Keratinocyte (primary cell): ENCODE measurements at regions not wholly inside any gene's neighbourhood (a gene's known extent, or its start where the extent isn't known, plus 50 kb on each side); places are given as distances from the start of the nearest gene placed in this dataset.

Experiments used
- DNase-seq: peaks from one replicate; pipeline ENCODE4 v3.0.0-alpha.2; 2011; ENCODE audit warnings: low read depth, missing footprints, low spot score
- FAIRE-seq: peaks from 2 replicates; lab custom pipeline; 2011; peaks lifted over from hg19 to GRCh38; lab: Jason Lieb, UNC
- H2AFZ ChIP-seq: 2 replicates; pipeline ENCODE4 v1.6.0; 2012; ENCODE audit warnings: low read length, control low read depth, inconsistent platforms; ENCODE audit not compliant: control insufficient read depth
- H3K27ac ChIP-seq: 2 replicates; pipeline ENCODE4 v1.5.1; 2011; ENCODE audit warnings: low read length; ENCODE audit not compliant: control insufficient read depth, insufficient read depth
- H3K27me3 ChIP-seq: 3 replicates; pipeline ENCODE4 v1.6.0; 2011; ENCODE audit warnings: low read length; ENCODE audit not compliant: control insufficient read depth, insufficient read depth; ENCODE audit errors: extremely low read depth
- H3K36me3 ChIP-seq, 2 experiments: 2 replicates in 1 of 2; 3 replicates in 1 of 2; pipeline ENCODE4 v1.5.1; 2011; ENCODE audit warnings: low read length in 2 of 2, mild to moderate bottlenecking in 1 of 2; ENCODE audit not compliant: control insufficient read depth in 2 of 2, insufficient read depth in 2 of 2; ENCODE audit errors: extremely low read depth in 1 of 2
- H3K4me1 ChIP-seq: 3 replicates; pipeline ENCODE4 v1.5.1; 2011; ENCODE audit warnings: low read length; ENCODE audit not compliant: control insufficient read depth, insufficient read depth; ENCODE audit errors: extremely low read depth
- H3K4me2 ChIP-seq: 3 replicates; pipeline ENCODE4 v1.6.0; 2011; ENCODE audit warnings: low read depth, low read length; ENCODE audit not compliant: control insufficient read depth, insufficient read depth; ENCODE audit errors: extremely low read depth
- H3K4me3 ChIP-seq, 3 experiments: fragments of 200-600 bp in 1 of 3; sonication (generic) in 1 of 3; 2 replicates in 2 of 3; 3 replicates in 1 of 3; pipeline ENCODE4 v1.5.1; 2011 to 2016; ENCODE audit warnings: low read length in 3 of 3, mild to moderate bottlenecking in 3 of 3, control low read depth in 2 of 3, inconsistent platforms in 1 of 3, low read depth in 1 of 3, mixed read lengths in 1 of 3, mixed run types in 1 of 3, moderate library complexity in 1 of 3; ENCODE audit not compliant: control insufficient read depth in 2 of 3, insufficient read depth in 2 of 3; ENCODE audit errors: extremely low read depth in 1 of 3
- H3K79me2 ChIP-seq: 2 replicates; pipeline ENCODE4 v1.6.0; 2012; ENCODE audit warnings: low read length; ENCODE audit not compliant: control insufficient read depth, insufficient read depth
- H3K9ac ChIP-seq: 3 replicates; pipeline ENCODE4 v1.6.0; 2011; ENCODE audit warnings: low read length; ENCODE audit not compliant: control insufficient read depth, insufficient read depth; ENCODE audit errors: extremely low read depth
- H3K9me1 ChIP-seq: 3 replicates; pipeline ENCODE4 v1.6.0; 2011; ENCODE audit warnings: low read length; ENCODE audit not compliant: control insufficient read depth, insufficient read depth; ENCODE audit errors: extremely low read depth
- H3K9me3 ChIP-seq: 2 replicates; pipeline ENCODE4 v1.5.1; 2012; ENCODE audit warnings: low read depth, low read length; ENCODE audit not compliant: control insufficient read depth
- H4K20me1 ChIP-seq: 3 replicates; pipeline ENCODE4 v1.6.0; 2011; ENCODE audit warnings: low read length; ENCODE audit not compliant: control insufficient read depth, insufficient read depth; ENCODE audit errors: extremely low read depth
- CTCF ChIP-seq, 3 experiments: IDR thresholded peaks in 1 of 3; conservative IDR thresholded peaks in 1 of 3; optimal IDR thresholded peaks in 1 of 3; 2 replicates in 2 of 3; 3 replicates in 1 of 3; pipeline versions ENCODE3 to v1.5.1; 2011; ENCODE audit warnings: low read length in 3 of 3, mild to moderate bottlenecking in 3 of 3, moderate library complexity in 2 of 3, control low read depth in 1 of 3, inconsistent platforms in 1 of 3; ENCODE audit not compliant: insufficient read depth in 2 of 3; ENCODE audit errors: extremely low read depth in 1 of 3
- EZH2 ChIP-seq: IDR thresholded peaks from one replicate; pipeline ENCODE4 v1.6.1; 2012; ENCODE audit warnings: inconsistent platforms, mild to moderate bottlenecking, low read length, moderate library complexity
- dilution Hi-C: fragments of 300-500 bp; cut with MboI; formaldehyde crosslinking; loops from one replicate; pipeline ENCODE4 v1.7.0; 2020; ENCODE audit warnings: low sequenced_read_pairs; ENCODE audit not compliant: extremely low pct_ligation_motif_present

- dilution Hi-C loops, result no loop called here
- H3K4me2 ChIP-seq, result no peak overlapping the region
- H3K27me3 ChIP-seq, result no peaks in the 10 kb centered on the region
- no peak overlapping the region for H2AFZ ChIP-seq
- H3K9ac ChIP-seq, result no peak overlapping the region
- FAIRE-seq (no peak), DNase-seq (no peak)
- no peak overlapping the region for H3K27ac ChIP-seq
- H3K79me2 ChIP-seq, result no peaks in the 10 kb centered on the region
- no peaks in the 10 kb centered on the region for H3K9me1 ChIP-seq
- TF ChIP-seq CTCF (optimal IDR thresholded peaks at IDR 0.05 in 1 of 3, IDR thresholded peaks at IDR 0.05 in 1 of 3, conservative IDR thresholded peaks at IDR 0.05 in 1 of 3; ENCODE audit: extremely low read depth in 1 of 3, insufficient read depth in 2 of 3, low read length in 3 of 3), result no peak
- no peak for TF ChIP-seq EZH2
- no peaks in the 10 kb centered on the region for H4K20me1 ChIP-seq
- no peaks in the 10 kb centered on the region for H3K36me3 ChIP-seq
- no peaks in the 10 kb centered on the region for H3K9me3 ChIP-seq
- H3K4me1 ChIP-seq, result no peaks in the 10 kb centered on the region
- H3K4me3 ChIP-seq, result no peak overlapping the region
These were observed 165.7 kb upstream of the MAGI2 start for GRCh38 chr7:79619216-79619615.

- Histone ChIP-seq H3K36me3 (no peaks in the 10 kb centered on the region), H3K9me3 (no peaks in the 10 kb centered on the region), H3K4me1 (no peaks in the 10 kb centered on the region), H3K27ac (no peak overlapping the region), H2AFZ (no peak overlapping the region), H4K20me1 (no peaks in the 10 kb centered on the region), H3K27me3 (no peaks in the 10 kb centered on the region), H3K9me1 (no peaks in the 10 kb centered on the region), H3K4me2 (no peak overlapping the region), H3K4me3 (no peak overlapping the region), H3K79me2 (no peaks in the 10 kb centered on the region), H3K9ac (no peak overlapping the region)
- DNase-seq, result no peak
- no peak for FAIRE-seq
- dilution Hi-C loops, result no loop called here
- TF ChIP-seq EZH2 (no peak), CTCF (optimal IDR thresholded peaks at IDR 0.05 in 1 of 3, IDR thresholded peaks at IDR 0.05 in 1 of 3, conservative IDR thresholded peaks at IDR 0.05 in 1 of 3; ENCODE audit: extremely low read depth in 1 of 3, insufficient read depth in 2 of 3, low read length in 3 of 3) (no peak)
These were observed 162.6 kb upstream of the MAGI2 start for GRCh38 chr7:79615871-79616640.
